Gastrocnemius medialis (tissue), 4 donors: ENCODE measurements at regions not wholly inside any gene's neighbourhood (a gene's known extent, or its start where the extent isn't known, plus 50 kb on each side); places are given as distances from the start of the nearest gene placed in this dataset.

ENCODE experiments used
- ATAC-seq, 2 donors: fragments of 150-250 bp; one replicate each; pipeline ENCODE4 v1.9.1; 2016
- DNase-seq, 2 donors: peaks; one replicate each; pipeline ENCODE4 v3.0.0-alpha.2; 2019
- H3K27ac ChIP-seq, 4 donors: fragments of 200-600 bp; sonication (generic); 1 replicate in 1 of 4; 2 replicates in 3 of 4; pipeline ENCODE4 v1.5.1; 2016 to 2018; ENCODE audit warnings: mild to moderate bottlenecking in 2 of 4, moderate library complexity in 1 of 4
- H3K27me3 ChIP-seq, 3 donors: fragments of 200-600 bp; sonication (generic) in 2 of 3; 1 replicate in 1 of 3; 2 replicates in 2 of 3; pipeline versions ENCODE4 v1.5.1 to v1.6.0; 2016 to 2019; ENCODE audit warnings: mild to moderate bottlenecking in 1 of 3, moderate library complexity in 1 of 3
- H3K36me3 ChIP-seq, 2 donors: fragments of 200-600 bp; sonication (generic) in 1 of 2; one replicate each; pipeline ENCODE4 v1.5.1; 2017 to 2018
- H3K4me1 ChIP-seq, 2 donors: fragments of 200-600 bp; sonication (generic) in 1 of 2; one replicate each; pipeline ENCODE4 v1.5.1; 2016 to 2017; ENCODE audit warnings: mild to moderate bottlenecking in 2 of 2
- H3K4me3 ChIP-seq, 4 donors: fragments of 200-600 bp; sonication (generic) in 3 of 4; 1 replicate in 1 of 4; 2 replicates in 3 of 4; pipeline ENCODE4 v1.5.1; 2016 to 2019; ENCODE audit warnings: mild to moderate bottlenecking in 2 of 4
- H3K9me3 ChIP-seq, 3 donors: fragments of 200-600 bp; sonication (generic) in 2 of 3; 1 replicate in 1 of 3; 2 replicates in 2 of 3; pipeline ENCODE4 v1.5.1; 2016 to 2019
- CTCF ChIP-seq, 5 experiments: fragments of 450-650 bp in 3 of 5; fragments of 200-600 bp in 2 of 5; sonication (generic) in 2 of 5; IDR thresholded peaks in 4 of 5; conservative IDR thresholded peaks in 1 of 5; 1 replicate in 4 of 5; 2 replicates in 1 of 5; pipeline ENCODE4 v1.5.1; 2016 to 2019; ENCODE audit warnings: antibody characterized with exemption in 5 of 5, mild to moderate bottlenecking in 3 of 5, moderate library complexity in 3 of 5
- POLR2A ChIP-seq, 2 donors: fragments of 450-650 bp; IDR thresholded peaks; one replicate each; pipeline ENCODE4 v1.6.1; 2017; ENCODE audit warnings: antibody characterized with exemption in 2 of 2, mild to moderate bottlenecking in 2 of 2, moderate library complexity in 2 of 2
- in situ Hi-C, 4 donors: fragments of 200-750 bp; cut with MboI; loops; one replicate each; pipeline versions ENCODE4 v1.15.0 to v1.8.0; 2017; ENCODE audit warnings: low sequenced_read_pairs in 4 of 4
- intact Hi-C: fragments of 100-400 bp; cut with DNase I; formaldehyde crosslinking; loops from one replicate; pipeline ENCODE4 v1.15.1; 2023; ENCODE audit warnings: low total_unique reads

- TF ChIP-seq POLR2A (IDR thresholded peaks at IDR 0.05) (no peak), CTCF (IDR thresholded peaks at IDR 0.05 in 4 of 5, conservative IDR thresholded peaks at IDR 0.05 in 1 of 5) (no peak)
- intact Hi-C loops, result no loop called here
- Histone ChIP-seq H3K4me1 (no peaks in the 10 kb centered on the region), H3K27ac (no peak overlapping the region), H3K4me3 (no peak overlapping the region), H3K36me3 (no peaks in the 10 kb centered on the region), H3K27me3 (no peaks in the 10 kb centered on the region), H3K9me3 (no peaks in the 10 kb centered on the region)
- DNase-seq (no peak), ATAC-seq (no peak)
- in situ Hi-C loops, result no loop called here
These were observed 51.6 kb upstream of the MAP1B start for GRCh38 chr5:72055636-72056035.
